ENCODE measurements at regions not wholly inside any gene's neighbourhood (a gene's known extent, or its start where the extent isn't known, plus 50 kb on each side); places are given as distances from the start of the nearest gene placed in this dataset.

DNA sequence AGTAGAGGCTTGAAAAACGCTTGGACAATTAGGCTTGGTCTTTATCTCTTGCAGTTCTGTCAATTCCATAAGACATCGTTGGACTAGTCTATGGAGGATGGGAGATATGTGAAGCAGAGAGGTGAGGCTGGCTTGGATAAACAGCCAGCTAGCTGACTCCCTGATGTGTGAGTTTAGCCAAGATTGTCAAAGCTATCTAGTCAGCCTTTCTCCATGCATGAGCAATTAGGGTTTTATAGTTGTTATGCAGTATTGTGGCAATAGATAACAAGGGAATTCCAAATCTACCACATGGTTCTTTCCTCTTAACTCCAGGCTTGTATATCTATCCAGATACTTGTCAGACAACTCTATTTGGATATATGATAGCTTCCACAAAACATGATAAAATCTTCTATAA, 153.6 kb upstream of the NRXN3 start:
- CTCF ChIA-PET = no interaction called here
- no peaks in the 10 kb centered on the region for H3K36me3 Mint-ChIP-seq (ENCODE audit: low read depth)
- peaks cover 7% of the 10 kb centered on the region for H3K27me3 Mint-ChIP-seq

GRCh38 chr14:78018283-78018682, 151.9 kb upstream of the NRXN3 start:
- H3K4me1 Mint-ChIP-seq (ENCODE audit: low read depth) = no peaks in the 10 kb centered on the region
- ChIA-PET POLR2A (no interaction called here), CTCF (no interaction called here)
- ATAC-seq (no peak), DNase-seq (no peak)
- H3K4me3 Mint-ChIP-seq = no peak overlapping the region
- no peaks in the 10 kb centered on the region for H3K9me3 Mint-ChIP-seq
- no peak overlapping the region for H3K27ac Mint-ChIP-seq
- no peak for TF ChIP-seq CTCF (IDR thresholded peaks at IDR 0.05)
- peaks cover 5% of the 10 kb centered on the region for H3K27me3 Mint-ChIP-seq
- H3K36me3 Mint-ChIP-seq (ENCODE audit: low read depth) = no peaks in the 10 kb centered on the region
- intact Hi-C loops (cut with micrococcal nuclease) = no loop called here

More for the DNA sequence above, 153.6 kb upstream of the NRXN3 start:
- no peak for TF ChIP-seq CTCF (IDR thresholded peaks at IDR 0.05)
- Mint-ChIP-seq H3K9me3 (no peaks in the 10 kb centered on the region), H3K4me1 (ENCODE audit: low read depth) (no peaks in the 10 kb centered on the region), H3K4me3 (no peak overlapping the region), H3K27ac (no peak overlapping the region)
- POLR2A ChIA-PET = no interaction called here
- intact Hi-C loops (cut with micrococcal nuclease) = no loop called here
- ATAC-seq = no peak
- DNase-seq = no peak

DNA sequence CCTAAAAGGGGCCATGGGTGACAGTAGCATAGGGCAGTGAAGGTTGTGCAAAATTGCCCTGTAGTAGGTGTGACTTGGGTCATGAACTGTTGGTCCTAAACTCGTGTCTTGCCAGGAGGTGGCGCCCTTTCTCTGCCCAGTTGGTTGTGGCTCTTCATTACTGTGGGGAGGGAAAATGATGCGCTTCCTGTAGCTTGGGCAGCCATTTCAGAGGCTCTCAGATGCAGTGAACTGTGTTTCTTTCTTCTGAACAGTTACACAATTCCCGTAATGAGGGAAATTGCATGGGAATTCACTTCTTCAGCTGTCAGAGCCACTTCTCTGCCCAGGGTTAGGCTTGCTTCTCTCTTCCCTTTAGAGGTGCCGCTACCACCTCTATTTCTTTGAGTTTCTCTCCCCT, 148.1 kb upstream of the NRXN3 start:
- TF ChIP-seq CTCF (IDR thresholded peaks at IDR 0.05) = peak; percentile 58
- Mint-ChIP-seq H3K27ac (no peak overlapping the region), H3K36me3 (ENCODE audit: low read depth) (no peaks in the 10 kb centered on the region), H3K27me3 (peaks cover 3% of the 10 kb centered on the region), H3K4me1 (ENCODE audit: low read depth) (no peaks in the 10 kb centered on the region), H3K9me3 (no peaks in the 10 kb centered on the region), H3K4me3 (no peak overlapping the region)
- intact Hi-C loops (cut with micrococcal nuclease) = loop anchor here (10.0 kb wide), 1 partner anchor 543 kb away; no protein-coding TSS in a partner anchor
- ChIA-PET POLR2A (no interaction called here), CTCF (interaction anchor here (0.7 to 3.9 kb wide), 9 partner anchors 9 to 575 kb away, joined by 3 to 38 read pairs (median 4); no protein-coding TSS in a partner anchor)
- peak; percentile 83 for DNase-seq
- peak; percentile 74 for ATAC-seq

- TF ChIP-seq CTCF (IDR thresholded peaks at IDR 0.05) = no peak
- Mint-ChIP-seq H3K36me3 (ENCODE audit: low read depth) (no peaks in the 10 kb centered on the region), H3K27ac (no peak overlapping the region), H3K4me1 (ENCODE audit: low read depth) (no peaks in the 10 kb centered on the region), H3K27me3 (peaks cover 3% of the 10 kb centered on the region), H3K4me3 (no peak overlapping the region), H3K9me3 (no peaks in the 10 kb centered on the region)
- ATAC-seq (no peak), DNase-seq (no peak)
- POLR2A ChIA-PET = no interaction called here
- intact Hi-C loops (cut with micrococcal nuclease) = loop anchor here (10.0 kb wide), 1 partner anchor 542 kb away; no protein-coding TSS in a partner anchor
- CTCF ChIA-PET = interaction anchor here (1.0 to 3.9 kb wide), 5 partner anchors 9 to 575 kb away, joined by 3 to 38 read pairs (median 6); no protein-coding TSS in a partner anchor
Observed at GRCh38 chr14:78023112-78023511, 147.1 kb upstream of the NRXN3 start.

GRCh38 chr14:78028471-78028870, 141.7 kb upstream of the NRXN3 start:
- Mint-ChIP-seq H3K27me3 (peaks cover 10% of the 10 kb centered on the region), H3K4me3 (no peak overlapping the region), H3K9me3 (no peaks in the 10 kb centered on the region), H3K36me3 (ENCODE audit: low read depth) (no peaks in the 10 kb centered on the region), H3K27ac (no peak overlapping the region), H3K4me1 (ENCODE audit: low read depth) (no peaks in the 10 kb centered on the region)
- TF ChIP-seq CTCF (IDR thresholded peaks at IDR 0.05) = no peak
- POLR2A ChIA-PET = interaction anchor here (0.7 kb wide), 1 partner anchor 855 kb away, joined by 3 read pairs; no protein-coding TSS in a partner anchor
- intact Hi-C loops (cut with micrococcal nuclease) = loop anchor here (10.0 kb wide), 1 partner anchor 536 kb away; no protein-coding TSS in a partner anchor
- CTCF ChIA-PET = no interaction called here
- ATAC-seq (no peak), DNase-seq (no peak)

All from activated CD8-positive, alpha-beta T cell treated with anti-CD3 and anti-CD28 coated beads for 36 hours (primary cell).